ENCODE measurements at regions not wholly inside any gene's neighbourhood (a gene's known extent, or its start where the extent isn't known, plus 50 kb on each side); places are given as distances from the start of the nearest gene placed in this dataset.

GRCh38 chr2:175457895-175458448, 276.5 kb upstream of the ATP5MC3 start:
- H3K4me3 ChIP-seq (replicated peaks; ENCODE audit: insufficient read depth, low read length) = no peak overlapping the region
- peak in 1 of 2 experiments; percentile 43 for DNase-seq (ENCODE audit: low read depth in 1 of 2, low spot score in 1 of 2)
- peak overlapping the region; percentile 64 for H3K27ac ChIP-seq (replicated peaks)
- TF ChIP-seq CTCF (IDR thresholded peaks at IDR 0.05; ENCODE audit: insufficient read depth, low read length) = no peak
- TF ChIP-seq, protein P1, sequence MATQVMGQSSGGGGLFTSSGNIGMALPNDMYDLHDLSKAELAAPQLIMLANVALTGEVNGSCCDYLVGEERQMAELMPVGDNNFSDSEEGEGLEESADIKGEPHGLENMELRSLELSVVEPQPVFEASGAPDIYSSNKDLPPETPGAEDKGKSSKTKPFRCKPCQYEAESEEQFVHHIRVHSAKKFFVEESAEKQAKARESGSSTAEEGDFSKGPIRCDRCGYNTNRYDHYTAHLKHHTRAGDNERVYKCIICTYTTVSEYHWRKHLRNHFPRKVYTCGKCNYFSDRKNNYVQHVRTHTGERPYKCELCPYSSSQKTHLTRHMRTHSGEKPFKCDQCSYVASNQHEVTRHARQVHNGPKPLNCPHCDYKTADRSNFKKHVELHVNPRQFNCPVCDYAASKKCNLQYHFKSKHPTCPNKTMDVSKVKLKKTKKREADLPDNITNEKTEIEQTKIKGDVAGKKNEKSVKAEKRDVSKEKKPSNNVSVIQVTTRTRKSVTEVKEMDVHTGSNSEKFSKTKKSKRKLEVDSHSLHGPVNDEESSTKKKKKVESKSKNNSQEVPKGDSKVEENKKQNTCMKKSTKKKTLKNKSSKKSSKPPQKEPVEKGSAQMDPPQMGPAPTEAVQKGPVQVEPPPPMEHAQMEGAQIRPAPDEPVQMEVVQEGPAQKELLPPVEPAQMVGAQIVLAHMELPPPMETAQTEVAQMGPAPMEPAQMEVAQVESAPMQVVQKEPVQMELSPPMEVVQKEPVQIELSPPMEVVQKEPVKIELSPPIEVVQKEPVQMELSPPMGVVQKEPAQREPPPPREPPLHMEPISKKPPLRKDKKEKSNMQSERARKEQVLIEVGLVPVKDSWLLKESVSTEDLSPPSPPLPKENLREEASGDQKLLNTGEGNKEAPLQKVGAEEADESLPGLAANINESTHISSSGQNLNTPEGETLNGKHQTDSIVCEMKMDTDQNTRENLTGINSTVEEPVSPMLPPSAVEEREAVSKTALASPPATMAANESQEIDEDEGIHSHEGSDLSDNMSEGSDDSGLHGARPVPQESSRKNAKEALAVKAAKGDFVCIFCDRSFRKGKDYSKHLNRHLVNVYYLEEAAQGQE (IDR thresholded peaks at IDR 0.05; ENCODE audit: insufficient replicate concordance, low read depth) = no peak
- no peak for TF ChIP-seq GABPA (IDR thresholded peaks at IDR 0.05; ENCODE audit: low read depth)
- TF ChIP-seq POLR2AphosphoS5 (IDR thresholded peaks at IDR 0.05; ENCODE audit: low read depth) = no peak
- TF ChIP-seq SPI1 (IDR thresholded peaks at IDR 0.05; ENCODE audit: borderline replicate concordance, low read depth) = no peak
- H3K27me3 ChIP-seq (ENCODE audit: insufficient read depth, poor library complexity, severe bottlenecking) = no peaks in the 10 kb centered on the region

- Histone ChIP-seq H3K27me3 (ENCODE audit: insufficient read depth, poor library complexity, severe bottlenecking) (no peaks in the 10 kb centered on the region), H3K4me3 (replicated peaks; ENCODE audit: insufficient read depth, low read length) (no peak overlapping the region), H3K27ac (replicated peaks) (no peak overlapping the region)
- DNase-seq (ENCODE audit: low read depth in 1 of 2, low spot score in 1 of 2) = no peak
- TF ChIP-seq SPI1 (IDR thresholded peaks at IDR 0.05; ENCODE audit: borderline replicate concordance, low read depth) (no peak), POLR2AphosphoS5 (IDR thresholded peaks at IDR 0.05; ENCODE audit: low read depth) (no peak), CTCF (IDR thresholded peaks at IDR 0.05; ENCODE audit: insufficient read depth, low read length) (no peak), GABPA (IDR thresholded peaks at IDR 0.05; ENCODE audit: low read depth) (no peak)
- TF ChIP-seq, protein P1 (IDR thresholded peaks at IDR 0.05; ENCODE audit: insufficient replicate concordance, low read depth) = no peak
These were observed 273.5 kb upstream of the ATP5MC3 start for GRCh38 chr2:175454953-175455389.

DNA sequence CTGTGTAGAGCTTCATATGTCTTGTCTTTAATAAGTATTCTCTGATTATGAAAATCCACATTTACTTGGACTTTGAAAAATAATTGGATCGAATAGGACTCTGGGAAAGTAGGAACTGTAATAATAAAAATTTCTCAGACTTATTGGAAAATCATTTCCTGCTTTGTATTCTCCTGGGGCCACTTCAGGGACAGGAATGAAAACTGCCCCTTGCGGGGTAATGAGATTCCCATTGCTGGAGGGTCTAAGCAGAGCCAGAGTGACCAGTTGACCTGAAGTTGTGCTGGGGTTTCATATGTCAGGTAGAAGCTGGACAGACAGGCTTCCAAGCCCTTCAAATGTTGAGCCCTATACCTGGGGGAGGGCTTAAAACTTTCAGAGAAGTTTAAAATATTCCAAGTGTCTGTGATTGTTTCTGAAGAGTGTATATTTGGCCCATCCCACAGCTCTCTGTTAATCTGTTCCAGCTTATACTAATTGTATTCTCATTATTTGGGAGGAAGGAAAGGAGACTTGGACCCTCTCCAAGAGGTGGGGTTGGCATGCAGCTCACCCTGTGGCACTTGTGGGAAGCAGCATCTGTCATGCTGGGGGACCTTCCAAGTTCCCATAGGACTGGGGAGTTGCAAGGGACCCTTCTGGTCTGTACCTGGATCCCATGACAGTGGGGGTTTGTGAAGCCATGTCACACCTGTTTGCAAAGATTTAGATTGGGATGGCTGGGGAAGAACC, 268.7 kb upstream of the ATP5MC3 start:
- DNase-seq (ENCODE audit: low read depth in 1 of 2, low spot score in 1 of 2) = no peak
- no peak for TF ChIP-seq POLR2AphosphoS5 (IDR thresholded peaks at IDR 0.05; ENCODE audit: low read depth)
- no peak for TF ChIP-seq CTCF (IDR thresholded peaks at IDR 0.05; ENCODE audit: insufficient read depth, low read length)
- no peak for TF ChIP-seq GABPA (IDR thresholded peaks at IDR 0.05; ENCODE audit: low read depth)
- TF ChIP-seq, protein P1 (IDR thresholded peaks at IDR 0.05; ENCODE audit: insufficient replicate concordance, low read depth) = no peak
- no peak for TF ChIP-seq SPI1 (IDR thresholded peaks at IDR 0.05; ENCODE audit: borderline replicate concordance, low read depth)
- H3K4me3 ChIP-seq (replicated peaks; ENCODE audit: insufficient read depth, low read length) = no peak overlapping the region
- H3K27ac ChIP-seq (replicated peaks) = no peak overlapping the region
- H3K27me3 ChIP-seq (ENCODE audit: insufficient read depth, poor library complexity, severe bottlenecking) = no peaks in the 10 kb centered on the region

Data from HL-60 (cell line).